NT2/D1 (cell line): ENCODE measurements at regions not wholly inside any gene's neighbourhood (a gene's known extent, or its start where the extent isn't known, plus 50 kb on each side); places are given as distances from the start of the nearest gene placed in this dataset.

Source experiments
- YY1 ChIP-seq: IDR thresholded peaks from 2 replicates; pipeline ENCODE4 v1.6.1; 2011; ENCODE audit not compliant: insufficient read length, insufficient read depth
- ZNF274 ChIP-seq: IDR thresholded peaks from 2 replicates; pipeline ENCODE4 v1.6.1; 2011; ENCODE audit warnings: mild to moderate bottlenecking, low read depth, low read length

DNA sequence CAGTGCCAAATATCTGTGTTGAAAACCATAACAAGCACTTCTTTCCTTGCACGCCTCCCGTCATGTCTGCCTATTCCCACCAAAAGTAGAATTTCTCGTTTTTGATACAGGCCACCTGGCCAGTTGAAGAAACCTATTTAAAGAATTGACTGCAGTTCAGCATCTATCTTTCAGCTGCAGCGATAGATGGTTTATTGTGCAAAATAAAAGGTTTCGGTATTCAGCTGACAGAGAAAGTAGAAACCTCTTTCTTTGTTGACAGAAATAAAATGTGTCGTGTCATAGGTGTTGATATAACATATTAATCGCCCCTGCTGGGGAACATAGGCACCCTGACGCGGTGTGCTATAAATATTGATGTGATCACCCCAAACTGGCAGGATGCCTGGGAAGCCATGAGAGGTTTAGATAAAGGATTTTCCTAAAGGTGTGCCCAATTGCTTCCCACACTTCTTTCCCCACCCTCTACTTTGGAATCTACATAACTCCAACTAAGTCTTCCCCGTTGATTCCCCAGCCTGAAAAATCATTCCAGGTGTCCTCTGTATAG lies 570.4 kb downstream of the CCDC85A start:
- TF ChIP-seq ZNF274 (no peak), YY1 (no peak)
